DMS 273 (cell line): ENCODE measurements at regions not wholly inside any gene's neighbourhood (a gene's known extent, or its start where the extent isn't known, plus 50 kb on each side); places are given as distances from the start of the nearest gene placed in this dataset.

ENCODE experiments used
- DNase-seq: peaks from one replicate; lab custom pipeline; 2025; ENCODE audit not compliant: unreplicated experiment; lab: John Stamatoyannopoulos, UW

DNA sequence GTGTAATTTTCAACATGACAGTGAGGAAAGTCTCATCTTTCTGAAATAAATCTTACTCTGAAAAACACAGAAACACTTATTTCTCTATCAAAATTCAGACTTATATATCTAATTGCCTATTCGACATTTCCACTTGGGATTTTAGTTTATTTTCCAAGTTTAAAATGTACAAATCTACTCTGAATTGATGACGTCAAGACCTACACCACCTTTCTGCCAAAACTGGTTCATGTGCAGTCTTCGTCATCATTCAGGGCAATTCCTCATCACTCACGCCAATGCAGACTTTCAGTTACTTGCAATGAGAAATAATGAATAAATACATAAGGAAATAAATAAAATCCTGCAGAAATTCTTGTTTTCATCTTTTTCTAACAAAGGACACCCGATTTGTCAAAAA lies 843.8 kb downstream of the C12orf50 start:
- DNase-seq: no peak

DNA sequence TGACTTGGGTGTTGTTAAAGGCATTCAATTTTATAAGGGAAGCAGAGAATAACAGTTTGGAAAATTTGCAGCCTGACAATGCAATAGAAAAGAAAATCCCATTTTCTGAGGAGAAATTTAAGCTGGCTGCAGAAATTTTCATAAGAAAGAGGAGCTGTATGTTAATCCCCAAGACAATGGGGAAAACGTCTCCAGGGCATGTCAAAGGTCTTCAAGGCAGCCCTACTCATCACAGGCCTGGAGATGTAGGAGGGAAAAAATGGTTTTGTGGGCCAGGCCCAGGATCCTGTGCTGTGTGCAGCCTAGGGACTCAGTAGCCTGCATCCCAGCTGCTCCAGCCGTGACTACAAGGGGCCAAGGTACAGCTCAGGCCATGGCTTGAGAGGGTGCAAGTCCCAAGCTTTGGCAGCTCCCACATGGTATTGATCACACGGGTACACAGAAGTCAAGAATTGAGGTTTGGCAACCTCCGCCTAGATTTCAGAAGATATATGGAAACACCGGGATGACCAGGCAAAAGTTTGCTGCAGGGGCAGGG lies 846.4 kb downstream of the C12orf50 start:
- DNase-seq: no peak

DNA sequence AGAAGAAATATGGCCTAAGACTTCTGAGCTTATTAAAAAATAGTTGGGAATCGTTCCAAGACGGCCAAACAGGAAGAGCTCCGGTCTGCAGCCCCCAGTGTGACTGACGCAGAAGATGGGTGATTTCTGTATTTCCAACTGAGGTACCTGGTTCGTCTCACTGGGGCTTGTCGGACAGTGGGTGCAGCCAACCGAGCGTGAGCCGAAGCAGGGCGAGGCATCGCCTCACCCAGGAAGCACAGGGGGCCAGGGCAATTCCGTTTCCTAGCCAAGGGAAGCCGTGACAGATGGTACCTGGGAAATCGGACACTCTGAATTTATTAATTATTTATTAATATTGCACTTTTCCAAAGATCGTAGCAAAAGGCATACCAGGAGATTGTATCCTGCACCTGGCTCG lies 857.8 kb downstream of the C12orf50 start:
- no peak for DNase-seq

DNA sequence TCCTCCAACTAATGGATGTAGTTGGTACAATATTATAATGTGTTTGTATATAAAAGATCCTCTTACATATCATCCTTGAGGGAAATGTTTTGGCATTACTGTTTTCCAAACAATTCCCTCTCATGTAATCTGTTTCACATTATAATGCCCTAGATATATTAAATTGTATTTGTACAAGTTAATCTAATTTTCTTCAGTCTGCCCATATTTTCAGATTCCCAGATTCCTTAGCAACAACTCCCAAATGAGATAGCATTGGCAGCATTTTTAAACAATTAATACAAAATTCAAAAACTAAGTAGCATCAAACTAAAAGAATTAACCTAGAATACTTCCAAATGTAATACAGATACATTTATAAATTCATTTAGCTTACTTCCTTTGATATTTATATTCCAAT lies 860.2 kb downstream of the C12orf50 start:
- no peak for DNase-seq

DNA sequence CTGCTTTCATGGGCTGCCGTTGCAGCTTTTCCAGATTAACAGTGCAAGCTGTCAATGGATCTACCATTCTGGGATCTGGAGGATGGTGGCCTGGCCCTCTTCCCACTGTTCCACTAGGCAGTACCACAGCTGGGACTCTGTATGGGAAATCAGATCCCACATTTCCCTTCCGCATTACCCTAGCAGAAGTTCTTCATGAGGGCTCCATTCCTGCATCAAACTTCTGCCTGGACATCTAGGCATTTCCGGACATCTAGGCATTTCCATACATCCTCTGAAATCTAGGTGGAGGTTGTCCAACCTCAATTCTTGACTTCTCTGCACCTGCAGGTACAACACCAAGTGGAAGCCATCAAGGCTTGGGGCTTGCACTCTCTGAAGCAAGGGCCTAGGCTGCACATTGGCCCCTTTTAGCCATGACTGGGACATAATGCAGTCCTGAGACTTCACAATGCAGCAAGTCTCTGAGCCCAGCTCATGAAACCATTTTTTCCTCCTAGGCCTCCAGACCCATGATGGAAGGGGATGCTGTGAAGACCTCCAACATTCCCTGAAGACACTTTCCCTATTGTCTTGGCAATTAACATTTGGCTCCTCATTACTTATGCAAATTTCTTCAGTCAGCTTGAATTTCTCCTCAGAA lies 863.3 kb downstream of the C12orf50 start:
- DNase-seq: peak; percentile 5

DNA sequence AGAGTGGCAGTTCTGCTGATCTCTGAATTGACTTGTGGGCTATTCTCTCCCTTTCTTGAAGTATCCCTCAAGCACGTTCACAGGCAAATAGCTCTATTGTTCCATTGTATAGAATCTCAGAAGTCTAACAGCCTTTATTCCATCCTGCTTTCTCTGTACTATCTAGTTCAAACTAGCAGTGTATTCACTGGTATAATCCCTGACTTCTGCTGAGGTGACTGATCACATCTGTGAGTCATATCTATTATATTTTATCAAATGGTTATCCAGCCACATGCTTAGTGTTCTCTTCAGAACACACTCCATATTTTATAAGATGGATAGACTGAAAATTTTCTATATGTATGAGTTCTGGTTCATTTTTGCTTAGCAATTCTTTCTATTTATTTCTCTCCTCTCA lies 866.1 kb downstream of the C12orf50 start:
- DNase-seq: no peak

DNA sequence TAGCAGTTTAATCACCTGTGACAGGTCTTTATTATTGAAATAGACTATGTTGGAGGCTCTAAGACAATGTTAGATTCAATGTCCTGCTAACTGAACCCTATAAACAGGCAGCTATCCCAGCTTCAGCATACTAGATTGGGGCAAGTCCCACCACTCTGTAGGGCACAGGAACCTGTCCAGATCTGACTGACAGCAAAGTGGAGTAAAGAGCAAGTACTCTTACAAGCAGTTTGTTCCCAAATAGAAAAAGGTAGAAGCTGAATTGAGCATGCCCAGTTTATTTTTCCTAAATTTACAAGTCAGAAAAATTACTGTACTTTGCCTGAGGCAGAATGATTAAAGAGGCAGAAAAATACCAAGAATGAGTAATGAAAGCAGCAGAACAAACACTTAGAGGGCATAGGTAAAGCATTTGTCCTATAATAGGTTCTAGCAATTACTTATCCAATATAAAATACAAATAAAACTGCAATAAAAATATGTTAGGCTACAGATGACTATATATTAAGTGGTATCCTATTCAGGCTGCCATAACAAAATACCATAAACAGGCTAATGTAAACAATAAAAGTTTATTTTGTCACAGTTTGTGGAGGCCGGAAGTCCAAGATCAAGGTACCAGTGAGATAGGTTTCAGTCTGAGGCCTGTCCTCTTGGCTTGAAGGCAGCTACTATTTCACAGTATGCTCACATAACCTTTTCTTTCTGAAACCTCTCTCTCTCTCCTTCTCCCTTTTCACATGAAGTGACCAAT lies 868.2 kb downstream of the C12orf50 start:
- no peak for DNase-seq

DNA sequence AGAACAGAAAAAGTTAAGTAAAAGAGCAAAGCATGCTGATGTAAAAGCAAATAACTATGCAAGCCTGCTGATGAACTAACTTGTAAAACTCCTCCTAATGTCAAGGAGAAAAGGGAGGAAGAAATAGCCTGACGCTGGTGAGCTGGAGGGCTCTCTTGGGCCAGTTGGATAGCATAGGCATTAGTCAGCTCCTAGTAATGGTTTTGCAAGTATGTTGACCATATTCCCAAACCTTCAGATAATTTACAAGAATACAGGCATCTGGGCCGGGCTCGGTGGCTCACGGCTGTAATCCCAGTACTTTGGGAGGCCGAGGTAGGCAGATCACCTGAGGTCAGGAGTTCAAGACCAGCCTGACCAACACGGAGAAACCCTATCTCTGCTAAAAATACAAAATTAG lies 871.4 kb downstream of the C12orf50 start:
- no peak for DNase-seq

DNA sequence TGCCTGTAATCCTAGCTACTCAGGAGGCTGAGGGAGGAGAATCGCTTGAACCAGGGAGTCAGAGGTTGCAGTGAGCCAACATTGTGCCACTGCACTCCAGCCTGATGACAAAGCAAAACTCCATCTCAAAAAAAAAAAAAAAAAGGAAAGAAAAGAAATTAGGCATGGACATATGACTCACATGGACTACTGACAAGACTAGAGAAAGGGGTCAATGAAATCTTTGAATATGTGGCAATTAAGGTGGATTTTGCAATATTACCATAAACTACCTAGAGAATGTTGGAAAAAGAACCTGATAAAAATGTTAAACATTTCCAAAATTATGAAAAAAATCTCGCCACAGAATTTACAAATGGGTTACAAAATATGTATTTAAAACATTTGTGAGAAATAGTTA lies 873.6 kb downstream of the C12orf50 start:
- DNase-seq: no peak

DNA sequence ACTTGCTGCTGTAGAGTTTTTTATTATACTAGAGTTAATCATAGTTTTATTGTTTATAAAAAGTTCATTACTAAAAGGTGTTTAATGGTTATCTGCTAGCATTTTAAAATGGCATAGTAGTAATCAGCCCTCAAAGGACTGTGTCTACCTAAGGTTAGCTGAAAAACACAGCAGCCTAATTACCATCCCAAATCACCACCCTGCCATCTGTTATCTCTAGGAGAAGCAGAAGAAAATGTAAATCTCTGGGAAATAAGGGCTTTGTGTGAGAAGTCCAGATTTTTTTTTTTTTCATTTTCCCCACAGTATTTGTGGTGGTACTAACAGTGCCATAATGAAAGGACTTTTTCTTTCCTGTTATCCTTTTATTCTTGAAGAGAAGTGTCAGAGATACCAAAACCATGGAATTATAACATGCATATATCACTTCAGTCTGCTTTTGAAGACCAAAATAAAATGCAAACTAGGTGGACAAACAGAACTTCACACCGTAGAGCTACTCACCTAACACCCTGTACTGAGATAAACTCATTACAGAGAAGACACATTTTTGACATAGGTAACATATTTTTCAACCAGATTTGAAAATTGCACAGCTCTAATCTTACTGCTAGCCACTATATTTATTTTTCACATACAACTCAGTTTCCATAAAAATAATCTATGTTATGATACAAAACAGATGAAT lies 876.2 kb downstream of the C12orf50 start:
- DNase-seq: peak; percentile 67

DNA sequence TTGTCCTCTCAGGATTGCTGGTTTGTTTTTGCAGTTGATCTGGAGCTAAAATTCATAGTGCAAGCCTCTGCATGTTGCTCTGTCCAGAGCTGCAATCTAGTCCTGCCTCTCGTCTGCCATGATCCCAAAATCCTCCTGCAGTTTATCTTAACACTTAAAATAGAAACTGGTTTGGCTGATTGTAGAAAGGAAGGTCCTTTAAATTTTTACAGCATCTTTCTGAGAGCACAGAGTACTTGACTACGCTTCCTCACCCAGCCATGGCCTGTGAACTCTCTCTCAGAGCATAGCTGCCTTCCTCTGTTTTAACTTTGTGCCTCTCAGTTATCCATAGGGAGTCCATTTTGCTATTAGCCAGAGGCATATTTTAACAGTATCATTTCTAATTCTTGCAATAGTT lies 877.1 kb downstream of the C12orf50 start:
- peak; percentile 9 for DNase-seq

DNA sequence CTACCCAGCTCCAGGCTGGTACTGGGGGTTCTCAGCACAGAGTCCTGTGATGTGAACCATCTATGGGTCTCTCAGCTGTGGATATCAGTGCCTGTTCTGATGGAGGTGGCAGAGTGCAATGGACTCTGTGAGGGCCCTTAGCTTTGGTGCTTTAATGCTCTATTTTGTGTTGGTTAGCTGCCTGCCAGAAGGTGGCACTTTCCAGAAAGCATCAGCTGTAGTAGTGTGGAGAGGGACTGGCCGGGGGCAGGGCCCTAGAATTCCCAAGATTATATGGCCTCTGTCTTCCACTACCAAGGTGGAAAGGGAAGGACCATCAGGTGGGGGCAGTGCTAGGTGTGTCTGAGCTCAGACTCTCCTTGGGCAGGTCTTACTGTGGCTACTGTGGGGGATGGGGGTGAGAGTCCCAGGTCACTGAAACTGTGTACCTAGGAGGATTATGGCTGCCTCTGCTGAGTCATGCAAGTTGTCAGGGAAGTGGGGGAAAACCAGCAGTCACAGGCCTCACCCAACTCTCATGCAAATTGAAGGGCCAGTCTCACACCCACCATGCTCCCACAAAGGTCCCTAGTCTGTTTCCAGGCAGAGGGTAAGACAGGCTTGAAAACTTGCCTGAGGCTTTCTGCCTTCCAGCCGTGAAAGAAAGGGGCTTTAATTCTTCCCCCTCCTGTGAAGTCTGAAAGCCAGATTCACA lies 878.1 kb downstream of the C12orf50 start:
- DNase-seq: peak; percentile 10

DNA sequence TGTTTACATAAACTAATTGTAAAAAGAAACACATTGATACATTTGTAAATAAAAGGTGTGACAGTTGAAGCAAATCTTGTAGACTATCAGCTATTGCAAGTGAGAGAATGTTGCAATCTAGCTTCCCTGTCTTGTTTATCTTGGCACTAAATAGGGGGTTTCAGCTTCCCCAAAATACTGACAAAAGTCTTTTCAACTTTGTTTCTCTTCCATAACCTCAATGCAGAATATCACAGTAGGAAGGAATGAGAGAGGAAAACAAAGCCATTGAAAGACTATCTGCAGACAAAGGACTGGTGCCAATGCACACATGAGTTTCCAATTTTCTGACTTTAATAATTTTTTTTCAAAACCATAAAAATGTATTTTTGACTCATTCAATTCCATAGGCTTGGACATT lies 886.2 kb upstream of the MGAT4C start:
- DNase-seq: no peak

DNA sequence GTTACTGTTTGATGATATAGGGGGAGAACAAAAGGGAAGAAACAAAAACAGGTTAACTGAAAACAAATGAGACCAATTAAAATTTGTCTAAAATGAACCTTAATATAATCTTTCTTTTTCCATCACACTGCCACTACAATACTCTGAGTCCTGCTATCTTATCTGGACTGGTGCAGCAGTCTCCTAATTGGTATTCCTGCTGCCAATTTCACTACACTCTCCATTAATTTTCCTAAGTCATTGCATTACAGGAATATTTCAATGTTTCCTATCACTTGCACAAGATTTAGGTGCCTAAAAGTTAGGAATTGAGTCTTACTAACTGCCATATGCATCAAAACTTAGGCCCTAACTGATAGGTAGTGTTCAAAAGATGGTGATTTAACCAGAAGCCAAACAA lies 884.9 kb upstream of the MGAT4C start:
- no peak for DNase-seq

DNA sequence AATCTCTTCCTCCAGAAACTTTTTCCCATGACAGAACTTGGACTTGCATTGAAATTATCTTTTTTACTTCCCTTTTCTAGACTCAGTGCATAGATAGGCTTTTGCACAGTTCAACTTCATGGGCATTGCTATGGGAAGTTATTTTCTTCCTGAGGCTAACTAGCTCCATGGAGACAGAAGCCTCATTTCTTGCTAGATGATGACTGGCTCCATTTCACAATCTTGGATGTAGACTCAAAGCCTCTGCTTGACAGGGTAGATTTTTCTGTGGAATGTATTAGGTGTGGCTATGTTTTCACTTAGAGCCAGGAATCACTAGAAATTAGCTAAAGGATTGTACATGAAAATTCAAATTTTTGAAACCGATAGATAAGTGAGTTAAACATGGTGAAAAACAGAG lies 884.1 kb upstream of the MGAT4C start:
- DNase-seq: no peak

DNA sequence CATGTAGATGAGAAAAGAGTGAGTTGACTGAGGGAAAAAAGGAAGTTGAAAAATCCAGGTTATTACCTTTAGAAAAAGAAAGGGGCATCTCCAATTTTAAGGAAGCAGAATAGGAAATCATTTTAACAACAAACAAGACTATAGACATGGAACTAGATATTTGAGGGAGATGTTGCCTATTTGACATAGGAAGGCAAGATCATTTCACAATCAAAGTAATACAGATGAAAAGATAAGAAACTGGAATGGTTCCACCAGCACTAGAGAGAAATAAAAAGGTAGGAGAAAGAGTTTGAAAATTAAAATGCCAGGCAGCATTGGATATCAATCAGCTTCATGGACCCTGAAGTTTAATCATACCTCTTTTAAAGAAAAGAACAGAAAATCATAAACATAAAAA lies 881.0 kb upstream of the MGAT4C start:
- DNase-seq: no peak

DNA sequence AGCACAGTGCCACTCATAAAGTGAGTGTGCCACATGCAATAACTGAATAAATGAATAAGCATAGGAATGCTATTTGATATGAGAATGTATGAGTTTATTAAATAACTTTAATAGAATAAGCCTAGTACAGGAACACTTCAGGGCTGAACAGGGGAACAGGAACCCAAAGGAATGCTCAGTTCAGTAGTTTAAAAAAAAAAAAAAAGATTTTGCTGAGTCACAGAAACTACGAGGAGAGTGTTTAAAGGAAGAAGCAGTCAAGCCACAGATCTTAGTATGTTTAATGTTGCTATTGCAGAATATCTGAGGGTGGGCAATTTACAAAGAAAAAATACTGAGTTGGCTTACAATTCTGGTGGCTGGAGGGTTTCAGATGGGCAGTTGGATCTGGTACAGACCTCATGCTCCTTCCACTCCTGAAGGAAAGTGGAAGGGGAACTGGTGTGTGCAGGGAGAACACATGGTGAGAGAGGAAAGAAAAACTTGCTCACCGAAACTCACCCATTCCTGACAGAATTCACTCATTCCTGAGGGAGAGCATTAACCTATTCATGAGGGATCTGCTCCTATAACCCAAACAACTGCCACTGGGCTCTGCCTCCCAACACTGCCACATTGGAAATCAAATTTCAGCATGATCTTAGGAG lies 880.3 kb upstream of the MGAT4C start:
- no peak for DNase-seq

DNA sequence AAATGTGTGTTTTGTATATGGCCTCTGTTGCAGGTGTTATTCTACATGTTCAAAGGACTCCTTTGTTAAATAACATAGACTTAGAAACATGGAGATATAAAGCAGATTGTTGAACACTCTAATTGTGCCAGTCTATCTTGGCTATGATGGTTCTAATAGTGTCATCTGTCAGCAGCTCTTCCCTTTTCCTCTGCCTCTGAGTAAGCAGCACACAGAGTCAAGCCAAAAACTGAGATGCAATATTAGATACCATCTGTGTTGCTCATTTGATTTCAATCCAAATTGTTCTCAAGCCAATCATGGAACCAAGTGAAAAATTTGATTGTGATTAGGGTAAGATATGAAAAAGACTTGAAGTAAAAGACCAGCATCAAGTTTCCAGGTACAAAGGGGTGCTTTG lies 871.1 kb upstream of the MGAT4C start:
- peak; percentile 53 for DNase-seq

DNA sequence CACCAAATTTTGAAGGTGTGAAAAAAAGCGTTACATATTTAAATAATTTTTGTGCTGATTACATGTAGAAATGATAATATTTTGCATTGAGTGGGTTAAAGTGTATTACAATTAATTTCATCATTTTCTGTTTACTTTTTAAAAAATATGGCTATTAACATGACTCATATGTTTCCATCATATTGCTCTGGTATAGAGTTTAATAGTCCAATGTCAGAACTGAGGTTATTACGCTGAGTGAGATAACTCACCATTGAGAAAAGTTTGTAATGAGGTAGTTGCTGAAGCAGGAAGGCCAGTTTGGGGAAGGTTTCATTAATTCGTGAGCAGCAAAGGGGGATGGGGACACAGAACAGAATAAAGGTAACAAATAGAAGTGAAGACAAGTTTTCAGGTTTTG lies 865.7 kb upstream of the MGAT4C start:
- DNase-seq: no peak

DNA sequence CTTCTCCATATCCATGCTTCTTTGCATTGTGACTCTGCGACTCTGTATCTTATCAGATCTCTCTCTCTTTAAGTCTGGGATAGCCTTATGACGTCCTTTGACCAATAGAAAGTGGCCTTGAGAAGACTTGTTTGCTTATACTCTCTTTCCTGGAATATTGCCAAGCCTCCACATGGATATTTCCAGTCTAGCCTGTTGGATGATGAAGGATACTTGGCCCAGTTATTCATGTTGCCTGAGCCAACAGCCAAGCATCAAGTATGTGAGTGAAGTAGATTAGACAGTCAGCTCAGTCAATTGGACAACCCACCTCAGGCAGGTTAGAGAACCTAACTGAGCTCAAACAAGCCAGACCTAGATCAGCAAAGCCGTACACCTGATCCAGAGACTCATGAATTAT lies 864.2 kb upstream of the MGAT4C start:
- DNase-seq: peak; percentile 70

DNA sequence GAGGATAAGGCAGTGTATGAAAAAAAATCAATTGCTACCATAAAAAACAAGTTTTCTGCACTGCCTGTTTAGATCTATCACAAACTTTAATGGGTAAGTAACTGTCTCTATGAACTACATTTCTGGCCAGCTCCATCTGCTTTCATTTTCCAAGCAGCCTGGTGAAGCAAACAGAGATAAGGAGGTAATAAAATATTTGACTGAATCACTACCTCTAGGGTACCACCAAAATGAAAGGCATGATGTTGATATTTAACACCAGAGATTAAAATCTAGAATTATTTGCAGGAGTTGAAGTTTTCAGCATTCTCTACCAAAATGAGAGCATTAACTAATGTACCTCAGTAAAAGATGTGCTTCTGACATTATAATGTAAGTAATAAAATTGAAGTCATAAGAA lies 863.5 kb upstream of the MGAT4C start:
- peak; percentile 46 for DNase-seq
